ENCODE measurements at regions not wholly inside any gene's neighbourhood (a gene's known extent, or its start where the extent isn't known, plus 50 kb on each side); places are given as distances from the start of the nearest gene placed in this dataset.
"Not testable (repeated sequence)": the region's sequence is repeated elsewhere in the genome, so short reads cannot be mapped to it uniquely, and the experiment has no call there.

- no peaks in the 10 kb centered on the region for H3K4me1 ChIP-seq
- H3K36me3 ChIP-seq: no peaks in the 10 kb centered on the region
- H3K4me3 ChIP-seq: no peak overlapping the region
- no peaks in the 10 kb centered on the region for H3K27me3 ChIP-seq
- TF ChIP-seq POLR2A (IDR thresholded peaks at IDR 0.05): no peak
- no peak for TF ChIP-seq EP300 (IDR thresholded peaks at IDR 0.05)
- TF ChIP-seq CTCF (IDR thresholded peaks at IDR 0.05): no peak
- no peak for TF ChIP-seq POLR2AphosphoS5 (IDR thresholded peaks at IDR 0.05)
- H3K27ac ChIP-seq: peak overlapping the region; percentile 10
- H3K9me3 ChIP-seq: no peaks in the 10 kb centered on the region
- 71% methylated on average over 6 of the region's 6 CpGs for WGBS
- DNase-seq (ENCODE audit: low spot score in 2 of 2): no peak
These were observed 160.8 kb upstream of the KYNU start for GRCh38 chr2:142716463-142717242.

GRCh38 chr2:142714600-142714999 lies 162.9 kb upstream of the KYNU start:
- 85% methylated on average over 2 of the region's 2 CpGs for WGBS
- no peak overlapping the region for H3K27ac ChIP-seq
- H3K9me3 ChIP-seq: no peaks in the 10 kb centered on the region
- H3K4me1 ChIP-seq: no peaks in the 10 kb centered on the region
- TF ChIP-seq POLR2A (IDR thresholded peaks at IDR 0.05) (no peak), CTCF (IDR thresholded peaks at IDR 0.05) (no peak), POLR2AphosphoS5 (IDR thresholded peaks at IDR 0.05) (no peak), EP300 (IDR thresholded peaks at IDR 0.05) (no peak)
- H3K4me3 ChIP-seq: no peak overlapping the region
- no peak for DNase-seq (ENCODE audit: low spot score in 2 of 2)
- H3K36me3 ChIP-seq: no peaks in the 10 kb centered on the region
- no peaks in the 10 kb centered on the region for H3K27me3 ChIP-seq

GRCh38 chr2:142710336-142710735 lies 167.1 kb upstream of the KYNU start:
- no peak overlapping the region for H3K4me3 ChIP-seq

GRCh38 chr2:142707318-142707717 lies 170.1 kb upstream of the KYNU start:
- TF ChIP-seq POLR2A (IDR thresholded peaks at IDR 0.05): no peak
- TF ChIP-seq POLR2AphosphoS5 (IDR thresholded peaks at IDR 0.05): no peak
- no peak for TF ChIP-seq EP300 (IDR thresholded peaks at IDR 0.05)
- TF ChIP-seq CTCF (IDR thresholded peaks at IDR 0.05): no peak
- Histone ChIP-seq H3K9me3 (no peaks in the 10 kb centered on the region), H3K27me3 (no peaks in the 10 kb centered on the region), H3K36me3 (no peaks in the 10 kb centered on the region), H3K4me1 (no peaks in the 10 kb centered on the region), H3K27ac (no peak overlapping the region), H3K4me3 (no peak overlapping the region)
- WGBS: 92% methylated on average over 14 of the region's 14 CpGs
- no peak for DNase-seq (ENCODE audit: low spot score in 2 of 2)

More at GRCh38 chr2:142710336-142710735, 167.1 kb upstream of the KYNU start:
- H3K9me3 ChIP-seq: no peaks in the 10 kb centered on the region
- TF ChIP-seq POLR2A (IDR thresholded peaks at IDR 0.05) (no peak), POLR2AphosphoS5 (IDR thresholded peaks at IDR 0.05) (no peak), CTCF (IDR thresholded peaks at IDR 0.05) (no peak), EP300 (IDR thresholded peaks at IDR 0.05) (no peak)
- 83% methylated on average over 1 of the region's 1 CpG for WGBS
- H3K4me1 ChIP-seq: no peaks in the 10 kb centered on the region
- DNase-seq (ENCODE audit: low spot score in 2 of 2): no peak
- H3K36me3 ChIP-seq: no peaks in the 10 kb centered on the region
- no peaks in the 10 kb centered on the region for H3K27me3 ChIP-seq
- H3K27ac ChIP-seq: no peak overlapping the region

GRCh38 chr2:142702397-142702796 lies 175.1 kb upstream of the KYNU start:
- not testable (repeated sequence) for DNase-seq (ENCODE audit: low spot score in 2 of 2); H3K4me3 ChIP-seq; H3K9me3 ChIP-seq; H3K27me3 ChIP-seq; H3K36me3 ChIP-seq; H3K4me1 ChIP-seq; H3K27ac ChIP-seq
- WGBS: 94% methylated on average over 3 of the region's 24 CpGs

GRCh38 chr2:142695350-142696257 lies 181.9 kb upstream of the KYNU start:
- not testable (repeated sequence) for H3K27me3 ChIP-seq; H3K36me3 ChIP-seq; DNase-seq (ENCODE audit: low spot score in 2 of 2); H3K9me3 ChIP-seq; H3K4me1 ChIP-seq; H3K4me3 ChIP-seq; H3K27ac ChIP-seq
- 68% methylated on average over 11 of the region's 11 CpGs for WGBS
